GM18508 (cell line): ENCODE measurements at regions not wholly inside any gene's neighbourhood (a gene's known extent, or its start where the extent isn't known, plus 50 kb on each side); places are given as distances from the start of the nearest gene placed in this dataset.

Source experiments
- ATAC-seq: cut with Tn5 transposase; IDR thresholded peaks from one replicate; pipeline ENCODE4 v1.9.1; 2021; ENCODE audit warnings: moderate number of reproducible peaks; ENCODE audit not compliant: insufficient read depth, unreplicated experiment

DNA sequence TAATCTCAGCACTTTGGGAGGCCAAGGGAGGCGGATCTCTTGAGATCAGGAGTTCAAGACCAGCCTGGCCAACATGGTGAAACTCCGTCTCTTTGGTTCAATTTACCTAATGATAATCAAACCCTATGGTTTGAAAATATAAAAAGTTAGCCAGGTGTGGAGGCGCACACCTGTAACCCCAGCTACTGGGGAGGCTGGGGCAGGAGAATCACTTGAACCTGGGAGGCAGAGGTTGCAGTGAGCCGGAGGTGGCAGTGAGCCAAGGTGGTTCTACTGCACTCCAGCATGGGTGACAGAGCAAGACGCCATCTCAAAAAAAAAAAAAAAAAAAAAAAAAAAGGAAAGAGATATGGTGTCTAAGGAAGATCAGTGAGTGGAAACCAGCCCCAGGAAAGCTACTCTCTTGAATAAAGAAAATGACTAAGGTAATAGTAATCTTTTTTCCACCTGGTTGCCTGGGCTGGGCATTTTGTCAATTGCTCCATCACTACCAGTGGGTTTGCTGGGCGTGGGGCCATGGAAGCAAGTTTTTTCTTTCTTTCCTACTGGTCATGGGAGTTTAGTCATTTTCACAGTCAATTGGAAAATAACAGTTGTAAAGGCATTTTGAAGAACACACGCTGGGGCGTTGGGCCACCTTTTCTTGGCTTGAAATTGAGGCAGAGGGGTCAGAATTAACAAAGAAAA is 387.6 kb upstream of the RGMA start:
- ATAC-seq = no peak

DNA sequence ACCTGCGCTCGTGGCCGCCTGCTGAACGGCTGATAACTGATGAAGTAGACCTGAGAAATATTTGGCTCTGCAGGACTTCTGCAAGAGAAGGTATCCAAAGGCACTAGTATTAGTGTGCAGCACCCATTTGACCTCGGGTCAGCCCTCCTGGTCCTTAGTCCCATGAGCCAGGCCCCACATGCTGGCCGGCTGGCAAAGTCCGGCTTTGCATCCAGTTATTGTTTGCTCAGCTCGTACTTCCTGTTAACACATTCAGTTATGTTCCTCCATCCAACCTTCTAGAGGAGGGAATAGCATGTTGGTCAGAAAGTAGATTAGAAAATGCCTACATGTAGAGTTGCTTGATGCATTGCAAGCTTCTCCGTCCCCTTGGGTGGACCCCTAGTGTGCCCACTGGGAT is 385.7 kb upstream of the RGMA start:
- ATAC-seq = no peak

DNA sequence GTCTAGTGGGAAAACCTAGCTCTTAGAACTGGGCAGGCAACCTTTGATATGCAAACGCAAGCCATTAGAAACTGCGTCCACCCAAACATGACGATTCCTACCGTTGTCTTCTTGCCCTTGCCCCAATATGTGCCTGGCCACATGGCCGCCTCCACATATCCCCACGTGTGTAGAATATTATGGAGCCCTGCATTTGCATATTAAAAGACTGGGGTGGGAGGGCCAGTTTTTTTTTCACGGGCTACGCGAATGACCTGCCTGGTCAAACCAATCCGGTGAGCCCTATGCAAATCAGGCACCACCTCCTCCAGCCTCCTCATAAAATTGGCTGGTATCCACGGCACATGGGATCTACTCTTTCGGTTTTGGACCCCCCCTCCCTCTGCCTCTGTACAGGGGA is 381.0 kb upstream of the RGMA start:
- ATAC-seq = no peak

DNA sequence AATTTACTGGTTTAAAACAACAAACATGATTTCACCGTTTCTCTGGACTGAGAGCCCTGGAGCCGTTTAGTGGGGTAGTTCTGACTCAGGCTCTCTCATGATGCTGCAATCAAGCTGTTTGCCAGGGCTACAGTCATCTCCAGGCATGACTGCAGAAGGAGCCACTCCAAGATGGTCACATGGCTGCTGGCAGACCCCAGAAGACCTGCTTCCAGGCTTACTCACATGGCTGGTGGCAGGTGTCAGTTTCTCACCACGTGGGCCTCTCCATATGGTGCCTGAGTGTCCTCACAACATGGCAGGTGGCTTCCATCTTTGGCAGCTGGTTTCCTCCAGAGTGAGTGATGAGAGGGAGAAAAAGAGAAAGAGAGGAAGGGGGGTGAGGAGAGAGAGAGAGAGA is 378.3 kb upstream of the RGMA start:
- ATAC-seq = no peak

DNA sequence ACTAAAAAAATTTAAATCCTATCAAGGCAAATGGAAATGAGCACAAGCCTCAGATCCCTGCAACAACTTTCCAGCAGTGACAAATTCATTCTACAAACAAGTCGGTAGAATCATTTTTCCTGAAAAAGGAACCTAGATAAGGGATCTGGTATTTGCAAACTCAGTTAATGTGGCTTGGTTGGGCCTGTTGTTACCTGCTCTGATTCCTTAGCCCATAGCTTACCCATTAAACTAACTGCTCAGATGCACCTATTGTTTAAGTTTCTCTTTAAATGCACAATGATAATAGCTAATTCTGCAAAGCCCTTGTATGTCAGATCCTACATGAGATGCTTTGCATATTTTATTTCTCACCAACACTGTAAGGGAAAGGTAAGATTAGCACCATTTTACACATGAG is 377.4 kb upstream of the RGMA start:
- no peak for ATAC-seq

DNA sequence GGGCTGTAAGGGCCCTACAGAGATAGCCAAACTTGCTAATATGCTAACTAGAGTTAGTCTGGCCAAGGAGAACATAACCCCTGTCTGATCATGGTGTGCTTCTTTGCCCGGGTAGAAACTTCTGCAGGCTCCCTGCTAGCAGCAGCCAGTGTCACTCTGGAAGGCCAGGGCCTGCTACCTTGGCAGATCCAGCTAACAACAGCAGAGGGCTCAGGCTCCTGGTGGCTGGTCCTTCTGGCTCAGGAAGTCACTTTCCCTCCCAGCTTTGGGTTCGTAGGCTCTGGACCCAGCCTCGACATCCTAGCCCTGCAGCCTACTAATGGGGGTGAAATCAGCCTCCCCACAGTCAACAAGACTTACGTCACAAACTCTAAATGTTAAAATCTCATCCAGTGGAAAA is 373.7 kb upstream of the RGMA start:
- no peak for ATAC-seq

DNA sequence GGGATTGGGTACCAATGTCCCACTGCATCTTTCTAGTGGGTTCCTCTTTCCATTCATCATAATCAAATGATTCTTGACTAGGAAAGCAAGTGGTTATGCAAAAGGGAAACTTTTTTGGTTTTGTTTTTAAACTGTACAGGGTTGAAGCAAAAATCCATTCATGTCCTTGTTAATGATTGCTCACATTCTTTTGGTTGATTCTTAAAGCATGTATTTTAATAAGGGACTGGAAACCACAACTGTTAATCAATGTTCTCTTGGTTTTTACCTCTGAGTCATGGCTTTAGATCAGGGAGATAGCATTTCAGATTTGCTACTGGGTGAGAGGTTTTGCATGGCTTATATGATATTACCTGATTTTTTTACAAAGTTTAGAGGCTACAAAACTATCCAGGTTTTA is 371.7 kb upstream of the RGMA start:
- ATAC-seq = peak; percentile 93

DNA sequence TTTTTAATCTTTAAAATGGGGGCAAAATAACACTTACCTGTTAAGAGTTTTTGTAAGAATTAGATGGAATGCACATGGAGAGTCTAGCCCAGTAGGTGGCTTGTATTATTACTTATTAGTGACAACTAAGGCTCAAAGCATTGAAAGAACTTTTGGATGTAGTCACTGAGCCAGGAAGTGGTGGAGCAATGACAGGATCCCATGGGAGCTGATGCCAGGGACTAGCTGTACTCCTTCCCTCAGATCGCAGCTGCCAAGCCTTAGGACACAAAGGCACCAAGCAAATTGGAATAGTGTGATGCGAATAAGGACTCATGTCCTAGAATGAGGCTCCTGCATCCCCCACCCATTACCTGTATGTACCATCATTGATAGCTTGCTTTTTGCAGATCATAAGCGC is 370.4 kb upstream of the RGMA start:
- ATAC-seq = no peak

DNA sequence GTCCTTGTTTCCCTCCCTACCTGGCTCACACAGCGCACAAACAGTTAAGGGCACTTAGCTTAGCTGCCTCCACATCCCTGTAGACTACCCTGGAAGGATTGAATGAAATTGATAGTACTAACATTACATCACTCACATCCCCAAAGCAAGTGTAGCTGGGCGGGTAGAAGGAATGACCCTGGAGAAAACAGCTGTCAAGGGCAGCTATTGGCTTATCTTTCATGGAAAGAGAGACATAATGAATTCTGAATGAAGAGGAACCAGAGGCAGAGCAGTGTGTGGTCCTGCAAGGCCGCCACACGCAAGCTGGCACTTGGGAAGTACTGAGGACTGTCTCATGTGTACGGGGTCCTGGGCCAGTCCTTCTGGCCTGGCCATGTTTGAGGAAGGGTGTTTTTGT is 369.6 kb upstream of the RGMA start:
- no peak for ATAC-seq

DNA sequence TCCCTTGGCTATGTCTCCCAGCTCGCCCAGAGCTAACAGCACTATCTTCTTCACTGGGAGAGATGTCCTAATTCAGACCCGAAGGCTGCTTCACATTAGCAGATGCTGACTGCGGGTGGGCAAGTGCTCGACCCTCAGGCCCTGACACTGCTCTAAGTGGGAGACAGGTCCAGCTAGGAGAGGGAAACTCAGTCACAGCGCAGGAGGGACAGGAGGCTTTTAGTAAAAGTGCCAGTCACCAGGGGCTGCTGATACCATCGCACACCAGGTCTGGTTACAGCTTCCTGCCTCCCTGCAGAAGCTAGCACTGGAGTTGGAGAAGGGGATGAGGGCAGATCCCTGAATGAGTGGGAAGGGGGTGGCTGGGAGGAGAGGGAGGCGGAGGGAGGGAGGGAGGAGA is 365.8 kb upstream of the RGMA start:
- no peak for ATAC-seq

DNA sequence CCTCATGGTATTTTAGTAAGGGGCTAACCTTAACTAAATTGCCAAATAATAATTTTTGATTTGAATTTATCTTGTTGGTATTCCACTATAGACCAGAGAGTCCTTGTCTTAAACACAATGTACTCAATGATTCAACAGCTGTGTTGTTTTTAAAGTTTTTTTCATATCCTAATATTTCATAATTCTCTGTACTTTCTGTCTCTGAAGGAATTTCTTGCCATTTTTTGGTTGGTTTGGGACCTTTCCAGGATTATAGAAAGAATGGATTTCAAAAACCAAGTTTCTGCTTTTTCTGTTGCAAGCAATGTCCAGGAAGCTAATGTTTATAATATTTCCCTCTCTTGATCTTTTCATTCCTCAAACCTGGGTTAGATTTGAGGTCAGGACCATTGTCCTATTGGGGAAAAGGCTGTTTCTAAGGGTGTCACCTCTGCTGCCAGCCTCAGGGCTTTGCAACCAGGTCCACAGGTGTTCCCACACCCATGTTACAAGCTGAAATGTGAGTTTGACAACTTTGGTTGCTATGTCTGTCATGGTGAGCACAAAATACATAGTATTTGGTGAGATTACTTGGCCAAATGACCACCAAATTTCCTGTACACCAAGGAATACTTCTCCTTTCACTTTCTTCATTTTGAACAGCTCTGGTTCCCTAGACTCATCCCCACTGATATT is 363.7 kb upstream of the RGMA start:
- ATAC-seq = no peak

DNA sequence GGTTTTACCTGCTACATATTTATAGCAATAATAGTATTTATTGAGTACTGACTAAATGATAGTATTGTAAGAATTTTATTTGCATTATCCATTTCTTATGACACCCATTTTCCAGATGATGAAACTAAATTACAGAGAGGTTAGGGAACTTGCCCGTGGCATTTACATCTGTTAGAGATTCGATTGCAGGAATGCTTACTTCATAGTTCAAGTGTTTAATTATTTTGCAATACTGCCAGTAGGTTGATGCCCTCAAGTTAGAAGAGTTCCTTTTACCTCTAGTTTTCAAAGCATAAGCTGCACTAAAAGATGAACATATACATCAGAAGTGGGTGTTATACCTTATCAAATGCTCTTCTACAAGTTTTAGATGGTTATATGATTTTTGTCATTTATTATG is 362.8 kb upstream of the RGMA start:
- ATAC-seq = no peak

DNA sequence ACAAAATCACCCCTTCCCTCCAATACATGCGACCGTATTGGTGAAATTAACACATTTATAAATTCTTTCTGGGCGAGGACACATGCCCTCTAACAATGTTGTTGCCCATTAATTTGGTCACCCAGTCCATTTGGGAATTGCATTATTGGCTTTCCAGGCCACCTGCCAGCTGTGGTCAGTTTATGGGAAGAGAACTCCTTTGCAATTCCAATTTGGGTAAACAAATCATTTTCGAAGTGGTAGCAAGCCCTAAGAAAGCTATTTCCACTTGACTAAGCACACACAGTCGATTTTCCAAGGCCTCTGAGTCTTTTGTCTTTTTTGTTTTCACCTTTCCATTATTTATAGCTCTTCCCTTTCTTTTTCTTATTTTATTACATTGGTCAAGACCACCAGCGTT is 362.3 kb upstream of the RGMA start:
- no peak for ATAC-seq

DNA sequence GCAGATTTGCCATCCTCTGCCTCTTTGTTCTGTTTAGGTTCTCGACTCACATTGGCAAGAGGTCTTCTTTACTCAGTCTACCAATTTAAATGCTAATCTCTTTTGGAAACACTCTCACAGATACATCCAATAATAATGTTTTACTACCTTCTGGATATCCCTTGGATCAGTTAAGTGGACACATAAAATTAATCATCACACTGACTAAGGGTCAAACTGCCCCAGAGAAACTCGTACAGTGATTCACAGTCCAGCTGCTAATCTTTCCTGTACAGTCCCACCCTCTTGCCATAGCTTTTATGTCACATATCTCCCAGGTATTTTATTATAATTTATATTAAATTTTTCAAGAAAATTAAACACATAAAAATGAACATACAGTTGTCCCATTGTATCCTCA is 360.8 kb upstream of the RGMA start:
- ATAC-seq = no peak

DNA sequence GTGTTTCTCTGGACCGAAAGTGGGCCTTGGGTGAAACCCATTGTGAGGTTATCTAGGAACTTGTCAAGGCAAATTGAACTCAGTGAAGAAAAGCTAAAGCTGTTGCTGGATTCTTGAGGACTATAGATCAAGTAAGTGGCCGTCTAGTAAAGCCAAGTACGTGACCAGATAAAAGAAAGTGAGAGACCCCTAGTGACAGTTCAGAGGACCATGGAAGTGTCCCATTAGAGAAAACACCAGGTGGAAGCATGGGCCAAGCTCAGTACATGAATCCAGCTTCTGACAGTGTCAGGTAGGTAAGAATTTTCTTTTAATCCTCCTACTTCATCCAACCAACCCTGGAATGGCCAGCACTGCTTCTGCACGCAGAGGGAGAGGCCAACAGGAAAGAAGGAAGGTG is 349.3 kb upstream of the RGMA start:
- no peak for ATAC-seq

DNA sequence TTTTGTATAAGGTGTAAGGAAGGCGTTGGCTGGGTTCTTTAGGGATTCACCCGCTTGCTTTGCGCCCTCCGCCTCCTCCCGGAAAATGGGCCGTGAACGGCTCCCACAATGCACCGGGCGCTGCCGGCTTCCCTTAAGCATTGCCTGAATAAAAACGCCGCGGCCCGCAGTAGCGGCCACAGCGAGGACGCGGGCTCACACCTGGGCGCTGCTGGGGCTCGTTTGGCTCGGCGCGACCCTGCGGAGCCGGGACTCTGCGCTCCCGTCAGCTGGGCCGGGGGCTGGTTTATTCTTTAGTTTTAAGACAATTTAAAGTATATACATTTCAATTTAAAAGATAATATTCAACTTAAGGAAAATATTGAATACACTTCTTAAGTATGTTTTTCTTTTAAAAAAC is 343.5 kb upstream of the RGMA start:
- ATAC-seq = no peak

DNA sequence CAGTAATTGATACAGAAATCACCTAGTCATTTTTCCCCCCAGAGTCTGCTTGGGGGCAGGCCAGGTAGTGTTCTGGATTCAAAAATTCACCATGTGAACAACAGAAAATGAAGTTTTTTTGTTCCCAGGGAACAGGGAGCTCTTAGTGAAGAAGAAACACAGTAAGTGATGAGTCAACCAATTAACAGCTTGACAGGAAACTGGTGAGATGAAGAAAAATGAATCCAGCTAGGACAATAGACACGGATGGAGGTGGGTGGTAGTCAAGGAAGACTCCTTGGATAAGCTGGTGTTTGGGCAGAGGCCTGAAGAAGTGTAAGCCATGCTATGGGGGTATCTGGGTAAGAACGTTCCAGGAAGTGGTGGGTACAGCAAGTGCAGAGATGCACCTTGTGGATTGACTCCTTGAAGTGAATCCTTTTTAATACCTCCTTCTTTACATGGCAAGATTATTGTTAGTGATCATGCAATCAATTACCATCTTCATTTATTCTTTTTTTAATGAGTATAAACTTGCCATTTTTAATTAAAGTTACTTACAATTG is 339.9 kb upstream of the RGMA start:
- ATAC-seq = no peak

DNA sequence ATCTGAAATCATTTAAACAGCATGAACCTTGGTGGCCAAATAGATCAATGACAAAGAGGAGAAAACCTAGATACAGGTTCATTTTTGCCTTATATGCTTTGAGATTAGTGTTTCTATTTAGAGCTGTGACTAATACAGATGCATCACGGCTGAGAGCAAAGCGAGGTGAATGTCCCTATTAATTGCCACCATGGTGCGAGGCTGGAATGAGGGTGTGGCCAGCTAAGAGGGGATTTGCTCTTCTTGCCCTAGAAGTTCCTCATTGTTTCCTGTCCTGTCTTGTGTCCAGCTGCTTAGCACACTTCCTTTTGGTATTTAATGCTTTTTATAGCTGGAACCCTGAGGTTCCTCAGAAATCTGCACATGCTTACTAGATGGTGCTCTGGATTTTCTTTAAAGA is 339.1 kb upstream of the RGMA start:
- no peak for ATAC-seq

DNA sequence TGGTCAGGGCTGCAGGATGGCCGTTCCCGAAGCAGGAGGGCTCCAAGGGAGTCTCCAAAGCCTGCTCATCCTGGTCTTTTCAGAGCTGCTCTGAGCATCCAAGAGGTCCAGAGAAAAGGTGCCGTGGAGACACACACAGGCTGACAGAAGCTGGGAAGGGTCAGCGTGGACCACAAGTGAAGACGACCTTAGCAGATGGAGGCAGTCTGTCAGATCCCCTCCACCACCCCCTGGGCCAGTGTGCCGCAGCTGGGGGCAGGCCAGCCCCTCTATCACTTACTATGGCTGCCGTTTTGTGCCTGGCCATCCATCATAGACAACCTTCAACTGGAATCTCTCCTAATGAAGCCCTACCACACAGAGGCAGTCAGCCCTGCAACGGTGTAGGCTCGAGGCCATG is 335.1 kb upstream of the RGMA start:
- no peak for ATAC-seq

DNA sequence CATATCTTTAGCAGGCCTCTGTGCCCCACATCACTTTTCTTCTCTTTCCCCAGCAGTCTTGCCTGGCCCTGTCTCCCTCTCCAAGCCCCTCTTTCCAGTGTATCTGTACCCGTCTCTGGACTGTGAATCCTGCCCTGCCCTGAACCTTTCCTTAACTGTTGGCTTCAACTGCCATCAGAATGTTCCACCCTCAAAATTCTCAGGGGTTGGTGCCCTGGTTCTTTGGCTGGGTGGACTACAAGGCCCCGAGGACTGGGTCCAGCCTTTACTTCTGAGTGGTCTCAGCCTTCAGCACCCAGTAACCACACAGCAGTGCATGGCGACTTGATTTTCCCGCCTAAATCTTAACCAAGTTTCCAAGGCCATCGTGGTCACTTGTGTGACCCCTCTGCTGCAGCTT is 333.5 kb upstream of the RGMA start:
- no peak for ATAC-seq

DNA sequence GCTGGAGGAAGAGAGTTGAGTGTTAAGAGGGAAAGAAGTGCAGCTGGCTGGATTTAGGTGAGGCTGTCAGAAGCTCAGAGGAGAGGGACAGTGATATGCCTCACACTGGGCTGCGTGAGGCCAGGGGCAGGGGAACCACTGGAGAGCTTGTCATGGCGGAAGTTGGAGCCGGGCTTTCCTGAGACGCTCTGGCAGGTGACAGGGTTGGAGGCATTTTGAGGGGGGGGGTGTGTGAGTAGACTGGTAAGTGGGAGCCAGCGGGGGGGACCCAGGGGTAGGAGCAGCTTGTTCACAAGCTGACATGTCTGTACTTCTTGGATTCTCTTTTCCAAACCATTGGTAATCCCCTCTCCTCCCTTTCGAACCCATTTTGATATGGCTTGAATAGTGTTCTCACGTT is 331.5 kb upstream of the RGMA start:
- ATAC-seq = no peak

DNA sequence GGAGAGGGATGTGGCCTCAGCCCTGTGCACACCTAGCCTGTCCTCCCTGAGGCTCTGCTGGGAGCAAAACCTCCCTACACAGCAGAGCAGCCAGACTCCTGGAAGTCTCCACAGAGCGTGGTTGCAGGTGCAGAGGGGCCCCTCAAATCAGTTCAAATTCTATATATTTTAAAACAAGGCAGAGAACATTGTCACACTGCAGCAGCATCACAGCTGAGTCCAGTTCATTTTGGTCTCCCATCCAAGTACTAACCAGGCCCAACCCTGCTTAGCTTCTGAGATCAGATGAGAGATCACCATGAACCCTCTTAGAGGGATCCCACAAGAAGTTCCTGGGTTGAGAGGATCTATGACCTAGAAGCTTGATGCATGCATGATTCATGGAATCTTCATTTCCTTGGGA is 331.0 kb upstream of the RGMA start:
- ATAC-seq = no peak
